ENCODE measurements at regions not wholly inside any gene's neighbourhood (a gene's known extent, or its start where the extent isn't known, plus 50 kb on each side); places are given as distances from the start of the nearest gene placed in this dataset.
A peak's percentile ranks its signal among the peaks of the same experiment; 100 is the strongest.

- ChIA-PET CTCF (interaction anchor here (1.1 to 5.7 kb wide), 5 partner anchors 43 to 1134 kb away, joined by 3 to 93 read pairs (median 44); no protein-coding TSS in a partner anchor), RAD21 (ENCODE audit: unreplicated experiment) (interaction anchor here (0.5 to 6.4 kb wide), 9 partner anchors 12 to 1191 kb away, joined by 3 to 132 read pairs (median 4); partner anchors contain the start of gene RFC3), POLR2A (interaction anchor here (1.2 to 3.9 kb wide), 2 partner anchors 43 to 178 kb away, joined by 7 to 20 read pairs; no protein-coding TSS in a partner anchor), SMC1A (ENCODE audit: uncharacterized antibody, unreplicated experiment) (interaction anchor here (0.9 to 5.7 kb wide), 12 partner anchors 9 to 539 kb away, joined by 3 to 134 read pairs (median 5); no protein-coding TSS in a partner anchor)
- in situ Hi-C loops (cut with MboI), result loop anchor here (5.0 to 25.0 kb wide), 4 partner anchors 39 to 1134 kb away; partner anchors contain the start of gene PDS5B
- Histone ChIP-seq H3K27ac (ENCODE audit: control insufficient read depth, insufficient read depth) (peak overlapping the region; percentile 56; the same call in 1 of the 2 replicates), H4K20me1 (ENCODE audit: control insufficient read depth, insufficient read depth) (no peaks in the 10 kb centered on the region), H2AFZ (ENCODE audit: control insufficient read depth, low read depth, low read length) (peak overlapping the region; percentile 76), H3K9ac (ENCODE audit: control insufficient read depth, insufficient read depth, low read length) (no peak overlapping the region), H3K4me3 (no peak overlapping the region), H3K4me1 (ENCODE audit: control insufficient read depth, insufficient read depth, low read length) (peaks cover 21% of the 10 kb centered on the region), H3K36me3 (ENCODE audit: control insufficient read depth in 2 of 2, insufficient read depth in 2 of 2, low read length in 1 of 2) (no peaks in the 10 kb centered on the region), H3K79me2 (ENCODE audit: control insufficient read depth, insufficient read depth, low read length) (no peaks in the 10 kb centered on the region), H3K9me3 (replicated peaks; ENCODE audit: control insufficient read depth, insufficient read depth, low read length) (no peaks in the 10 kb centered on the region; the same call in 1 of the 3 replicates), H3K4me2 (ENCODE audit: control insufficient read depth, insufficient read depth) (no peak overlapping the region), H3K27me3 (replicated peaks in 1 of 2; ENCODE audit: control insufficient read depth in 2 of 2, insufficient read depth in 2 of 2, low read length in 1 of 2) (no peaks in the 10 kb centered on the region)
- 0% methylated on average over 1 of the region's 1 CpG for WGBS (ENCODE audit: insufficient coverage, insufficient replicate concordance, low lambda C conversion rate, missing lambda C conversion rate)
- DNase-seq (ENCODE audit: low read depth, low spot score) (no peak), ATAC-seq (no peak), FAIRE-seq (no peak)
- BruUV-seq (replicated peaks), result no TSS peak
- intact Hi-C loops (cut with micrococcal nuclease; ENCODE audit: unreplicated experiment), result loop anchor here (2.0 to 10.0 kb wide), 4 partner anchors 353 to 1134 kb away; partner anchors contain the start of gene PDS5B
- no peak for TF ChIP-seq ZBTB4 (CRISPR knock-in tag; IDR thresholded peaks at IDR 0.05)
These were observed 96.2 kb upstream of the RFC3 start for GRCh38 chr13:33721724-33722123.

Measured in GM12878 (cell line).